NCI-H345 treated with DMSO at 0.1 percent for 48 hours (cell line): ENCODE measurements at regions not wholly inside any gene's neighbourhood (a gene's known extent, or its start where the extent isn't known, plus 50 kb on each side); places are given as distances from the start of the nearest gene placed in this dataset.
A peak's percentile ranks its signal among the peaks of the same experiment; 100 is the strongest.
"Not testable (repeated sequence)": the region's sequence is repeated elsewhere in the genome, so short reads cannot be mapped to it uniquely, and the experiment has no call there.

Experiments used
- DNase-seq: peaks from one replicate; lab custom pipeline; 2025; ENCODE audit not compliant: unreplicated experiment; lab: John Stamatoyannopoulos, UW

DNA sequence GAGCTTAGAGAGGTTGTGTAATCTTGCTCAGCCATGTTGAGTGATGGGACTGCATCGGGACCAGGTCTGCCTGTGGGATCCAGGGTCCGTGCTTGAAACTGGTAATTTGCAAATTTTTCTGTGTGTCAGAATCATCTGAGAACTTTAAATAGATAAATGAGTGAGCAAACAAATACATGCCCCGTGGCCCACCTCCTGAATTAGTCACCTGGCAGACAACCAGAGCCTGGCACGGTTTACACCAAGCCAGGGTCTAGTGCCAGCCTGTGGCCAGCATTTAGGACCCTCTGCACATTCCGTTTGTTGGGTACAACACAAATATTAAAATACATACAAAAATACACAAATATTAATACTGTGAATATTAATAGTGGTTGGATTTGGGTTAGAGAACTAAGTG is 90.6 kb upstream of the STOX2 start:
- DNase-seq = no peak

DNA sequence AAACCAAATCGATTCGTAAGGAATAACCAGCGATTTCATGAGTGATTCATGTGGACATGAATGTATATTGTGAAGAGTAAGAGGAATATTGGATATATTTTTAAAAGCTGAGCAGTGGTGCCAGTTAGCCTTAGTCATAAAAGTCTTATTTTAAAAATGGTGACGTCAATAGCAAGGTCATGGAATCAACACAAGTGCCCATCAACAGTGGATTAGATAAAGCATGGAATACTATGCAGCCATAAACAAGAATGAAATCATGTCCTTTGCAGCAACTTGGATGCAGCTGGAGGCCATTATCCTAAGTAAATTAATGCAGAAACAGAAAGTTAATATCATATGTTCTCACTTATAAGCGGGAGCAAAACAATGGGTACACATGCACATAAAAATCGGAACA is 89.0 kb upstream of the STOX2 start:
- DNase-seq = no peak

DNA sequence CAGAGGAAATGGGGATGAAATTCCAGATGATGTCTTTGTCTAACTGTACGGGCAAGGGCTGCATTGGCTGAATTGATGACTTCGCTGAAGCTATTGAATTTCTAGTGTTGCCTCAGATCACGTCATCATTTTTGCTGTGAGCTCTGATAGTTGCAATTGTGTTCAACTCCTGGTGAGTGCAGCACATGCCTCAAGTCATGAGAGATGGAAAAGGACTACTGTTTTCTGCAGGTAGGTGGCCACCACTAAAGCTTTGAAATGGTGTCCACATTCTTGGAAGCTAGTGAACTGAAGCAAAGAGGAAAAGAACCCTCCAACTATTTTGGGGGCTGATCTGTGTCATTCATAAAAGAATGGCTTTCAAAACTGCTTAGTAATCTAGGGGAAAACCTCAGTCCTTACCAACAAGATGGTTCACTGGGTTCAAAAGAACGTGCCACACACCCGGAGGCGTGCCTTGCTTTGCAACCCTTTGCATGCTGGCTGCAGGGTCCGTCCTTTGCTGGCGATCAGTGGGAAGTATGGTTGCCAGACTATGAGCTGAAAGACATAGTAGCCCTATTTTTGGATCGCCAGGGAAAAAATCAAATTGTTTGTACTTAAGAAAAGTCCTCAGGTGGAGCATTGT is 88.1 kb upstream of the STOX2 start:
- no peak for DNase-seq

DNA sequence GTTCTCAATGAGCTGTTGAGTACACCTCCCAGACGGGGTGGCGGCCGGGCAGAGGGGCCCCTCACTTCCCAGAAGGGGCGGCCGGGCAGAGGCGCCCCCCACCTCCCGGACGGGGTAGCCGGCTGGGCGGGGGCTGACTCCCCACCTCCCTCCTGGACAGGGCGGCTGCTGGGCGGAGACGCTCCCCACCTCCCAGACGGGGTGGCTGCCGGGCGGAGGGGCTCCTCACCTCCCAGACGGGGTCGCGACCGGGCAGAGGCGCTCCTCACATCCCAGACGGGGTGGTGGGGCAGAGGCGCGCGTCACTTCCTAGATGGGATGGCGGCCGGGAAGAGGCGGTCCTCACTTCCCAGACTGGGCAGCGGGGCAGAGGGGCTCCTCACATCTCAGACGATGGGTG is 86.5 kb upstream of the STOX2 start:
- DNase-seq = not testable (repeated sequence)

DNA sequence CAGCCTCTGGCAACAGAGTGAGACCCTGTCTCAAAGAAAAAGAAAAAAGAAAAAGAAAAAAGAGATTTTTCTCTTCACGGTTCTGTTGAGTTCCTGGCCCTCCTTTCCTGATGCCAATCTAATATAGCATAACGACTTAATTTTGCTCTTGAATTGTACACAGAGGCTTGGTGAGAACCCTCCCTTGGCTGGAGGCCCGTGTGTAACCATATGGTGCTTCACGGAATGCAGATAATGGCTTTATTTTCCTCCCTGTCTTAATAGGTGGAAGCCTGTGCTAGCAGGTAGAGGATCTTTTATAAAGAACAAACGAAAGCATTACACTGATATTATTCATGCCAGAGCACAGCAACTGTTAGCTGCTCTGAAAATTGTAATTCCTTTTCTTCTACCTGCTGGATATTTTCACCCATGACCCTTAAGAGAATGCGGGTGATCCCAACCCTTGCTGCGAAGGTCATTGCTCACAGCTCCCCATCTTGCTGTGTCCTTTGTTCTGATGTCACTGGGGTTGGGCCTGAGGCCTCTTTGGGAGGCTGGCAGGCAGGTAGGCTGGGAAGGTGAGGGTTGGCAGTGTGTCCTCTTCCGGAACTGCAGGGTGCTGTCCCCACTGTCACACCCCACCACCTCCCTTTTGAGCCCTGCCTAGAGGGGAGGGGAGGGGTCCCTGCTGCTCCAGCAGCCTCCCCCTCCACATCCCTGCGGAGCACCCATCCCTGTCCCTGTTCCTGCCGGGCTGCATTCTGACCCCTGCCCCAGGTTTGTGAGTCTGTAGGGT is 83.8 kb upstream of the STOX2 start:
- no peak for DNase-seq

DNA sequence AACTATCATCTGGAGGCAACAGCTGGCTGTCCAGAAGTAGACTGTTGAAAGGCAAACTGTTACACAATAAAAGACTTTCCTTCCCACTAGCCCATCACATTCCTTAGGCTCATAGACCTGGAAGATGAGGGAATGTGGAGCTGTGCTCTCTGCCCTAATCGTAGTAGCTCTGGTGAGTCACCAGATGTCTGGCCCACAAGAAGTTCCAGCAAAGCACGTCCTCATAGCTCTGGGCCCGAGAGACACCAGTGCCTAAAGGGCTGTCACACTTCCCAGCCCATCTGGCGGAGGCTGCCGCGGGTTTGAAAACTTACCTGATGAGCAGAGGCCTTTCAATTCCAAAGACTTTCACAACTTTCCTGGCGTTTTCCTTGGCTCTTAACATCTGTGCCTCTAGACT is 81.7 kb upstream of the STOX2 start:
- DNase-seq = no peak

DNA sequence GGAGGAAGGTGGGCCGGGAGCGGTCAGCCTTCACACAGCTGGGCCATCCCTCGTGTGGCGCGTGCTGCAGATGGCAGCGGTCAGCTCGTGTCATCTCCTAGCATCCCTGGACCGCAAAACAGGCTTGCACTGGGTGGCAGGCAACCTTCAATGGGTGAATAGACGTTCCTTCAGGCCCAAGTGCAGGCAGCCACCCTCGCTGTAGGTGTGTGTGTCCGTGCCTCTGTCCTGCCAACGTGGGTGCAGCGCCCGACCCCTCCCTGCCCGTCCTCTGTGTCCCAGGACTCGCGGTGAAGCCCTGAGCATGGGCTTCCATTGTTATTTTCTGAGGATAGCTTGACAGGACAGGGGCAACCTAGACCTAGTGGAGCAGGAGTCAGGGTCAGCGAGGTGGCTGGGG is 79.8 kb upstream of the STOX2 start:
- DNase-seq = no peak

DNA sequence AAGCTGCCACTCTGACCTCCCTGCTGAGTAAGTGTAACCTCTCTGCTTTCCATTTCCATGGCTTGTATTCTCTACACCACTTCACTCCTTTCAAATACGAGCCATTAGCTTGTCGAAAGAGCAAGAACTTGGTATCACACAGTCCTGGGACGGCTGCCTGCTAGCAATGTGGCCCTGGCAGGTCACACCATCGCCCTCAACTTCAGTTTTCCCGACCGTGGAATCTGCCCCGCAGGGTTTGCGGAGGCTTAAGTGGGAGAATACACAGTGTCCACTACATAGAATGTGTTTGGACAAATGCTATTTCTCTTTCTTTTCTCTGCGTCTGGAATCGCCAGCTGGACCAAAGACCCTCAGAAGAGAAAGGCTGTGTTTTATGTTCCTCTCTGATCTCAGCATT is 78.6 kb upstream of the STOX2 start:
- DNase-seq = no peak

DNA sequence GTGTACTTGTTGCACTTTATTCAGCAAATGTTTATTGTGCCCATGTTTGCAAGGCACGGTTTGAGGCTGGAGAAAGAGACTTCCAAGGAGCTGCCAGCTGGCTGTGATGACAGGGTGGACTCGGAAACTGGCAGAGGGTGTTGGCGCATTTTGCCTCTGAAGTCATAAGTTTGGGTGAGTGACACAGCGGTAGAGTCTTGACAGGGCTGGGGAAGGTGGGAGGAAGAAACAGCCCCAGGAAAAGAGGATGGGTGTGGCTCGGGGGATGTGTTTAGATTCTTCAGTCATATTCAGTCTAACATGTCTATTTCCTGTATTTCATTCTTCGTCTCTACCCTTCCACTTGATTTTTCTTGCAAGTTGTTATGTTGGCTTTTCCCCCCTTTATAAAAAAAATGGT is 77.0 kb upstream of the STOX2 start:
- no peak for DNase-seq

DNA sequence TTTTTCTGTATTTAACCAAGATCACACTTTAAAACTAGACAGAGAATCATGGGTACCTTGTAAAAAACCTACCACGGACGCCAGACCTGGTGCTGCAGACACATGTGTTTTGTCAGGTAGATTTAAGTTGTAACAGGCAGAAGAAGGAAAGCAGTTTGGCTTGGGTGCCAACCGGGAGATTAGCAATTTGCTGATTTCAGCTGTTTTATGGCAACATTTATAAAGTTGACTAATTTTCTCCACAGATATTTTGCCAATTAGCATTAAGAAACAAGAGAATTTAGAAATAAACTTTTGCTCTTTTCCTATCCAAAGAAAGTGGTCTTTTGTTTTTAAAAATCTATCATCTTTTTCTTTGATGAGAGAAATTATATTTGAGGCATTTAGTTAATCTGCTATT is 76.3 kb upstream of the STOX2 start:
- DNase-seq = no peak

DNA sequence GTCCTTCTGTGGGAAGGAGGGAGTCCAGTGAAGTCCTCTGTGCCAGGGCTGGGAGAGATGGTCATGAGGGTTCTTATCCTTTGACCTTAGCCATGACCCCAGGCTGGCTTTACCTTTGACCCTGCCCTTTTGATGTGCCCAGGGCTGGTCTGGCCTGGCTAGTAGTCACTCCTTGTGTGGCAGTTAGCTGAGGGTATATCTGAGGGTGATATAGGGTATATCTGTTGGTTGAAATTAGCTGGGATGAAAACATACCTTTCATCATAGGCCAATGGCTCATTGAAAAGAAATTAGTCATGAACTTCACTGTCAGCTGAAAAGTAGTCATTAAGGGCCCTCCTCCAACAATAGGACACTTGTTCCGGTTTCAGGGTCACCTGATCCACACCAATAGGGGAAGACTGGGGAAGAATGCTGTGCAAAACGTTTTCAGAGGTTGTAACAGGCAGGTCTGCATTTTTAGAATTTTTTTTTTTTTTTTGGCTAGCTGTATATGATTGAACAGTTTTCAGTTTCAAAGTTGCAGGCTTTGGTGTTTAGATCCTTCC is 74.6 kb upstream of the STOX2 start:
- DNase-seq = no peak

DNA sequence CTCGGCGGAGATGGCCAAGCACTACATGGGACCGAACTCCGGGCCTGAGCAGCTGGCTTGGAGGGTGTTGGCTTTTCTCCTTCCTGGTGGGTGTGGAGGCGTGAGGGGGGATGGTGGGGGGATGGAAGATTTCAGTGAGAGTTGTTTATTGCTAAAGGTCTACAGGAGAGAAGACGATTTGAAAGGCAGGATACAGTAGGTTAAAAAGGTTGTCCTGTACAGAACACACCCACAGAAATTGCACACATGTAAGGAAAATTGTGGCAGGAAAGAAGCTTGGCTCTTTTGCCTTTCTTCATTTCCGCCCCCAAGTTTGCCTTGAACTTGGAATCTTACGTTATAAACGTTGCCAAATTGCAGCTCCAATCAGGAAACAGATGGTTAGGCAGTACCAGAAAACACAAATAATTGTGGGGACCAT is 74.1 kb upstream of the STOX2 start:
- DNase-seq = no peak

DNA sequence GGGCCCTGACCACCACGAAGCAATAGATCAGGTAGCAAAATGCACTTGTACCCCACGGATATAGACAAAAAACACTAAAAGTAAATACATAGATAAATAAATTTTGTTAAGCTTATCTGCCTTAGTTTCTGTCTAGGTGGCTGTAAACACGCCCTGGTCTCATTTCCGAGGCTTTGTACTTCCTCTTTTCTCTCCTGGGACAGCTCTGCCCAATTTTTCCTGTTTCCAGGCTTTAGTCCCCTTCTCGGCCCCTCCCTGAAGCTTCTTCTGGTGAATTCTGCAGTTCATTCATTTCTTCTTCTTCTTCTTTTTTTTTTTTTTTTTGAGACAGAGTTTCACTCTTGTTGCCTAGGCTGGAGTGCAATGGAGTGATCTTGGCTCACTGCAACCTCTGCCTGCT is 73.4 kb upstream of the STOX2 start:
- DNase-seq = no peak

DNA sequence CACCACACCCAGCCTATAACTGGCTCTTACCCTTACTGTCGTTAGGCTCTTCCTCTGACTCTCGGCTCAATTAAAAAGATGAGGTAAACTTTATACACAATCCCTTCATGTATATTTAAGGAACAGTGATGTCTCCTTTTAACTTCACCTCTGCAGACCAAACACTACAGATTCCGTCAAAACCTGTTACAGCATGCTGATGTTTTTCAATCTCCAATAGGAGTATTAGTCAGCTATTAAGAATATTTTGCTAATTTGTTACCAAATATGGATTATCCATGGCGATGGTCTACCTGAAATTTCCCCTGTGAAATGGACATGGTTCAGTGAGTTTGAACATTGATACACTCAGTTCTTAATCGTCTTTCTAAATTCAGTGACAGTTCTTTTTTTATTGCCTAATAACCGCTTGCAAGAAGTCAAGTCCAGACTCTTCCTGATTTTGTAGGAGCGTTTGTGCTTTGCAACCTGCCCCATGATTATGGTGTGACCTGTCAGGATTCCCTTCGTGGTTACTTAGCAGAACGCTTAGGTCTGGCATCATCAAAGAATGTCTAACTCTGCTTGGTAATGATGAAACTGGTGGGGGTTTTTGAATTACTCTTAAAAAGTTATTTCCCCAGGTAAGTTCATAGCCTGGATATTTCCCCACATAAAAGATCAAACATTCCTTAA is 72.2 kb upstream of the STOX2 start:
- no peak for DNase-seq

DNA sequence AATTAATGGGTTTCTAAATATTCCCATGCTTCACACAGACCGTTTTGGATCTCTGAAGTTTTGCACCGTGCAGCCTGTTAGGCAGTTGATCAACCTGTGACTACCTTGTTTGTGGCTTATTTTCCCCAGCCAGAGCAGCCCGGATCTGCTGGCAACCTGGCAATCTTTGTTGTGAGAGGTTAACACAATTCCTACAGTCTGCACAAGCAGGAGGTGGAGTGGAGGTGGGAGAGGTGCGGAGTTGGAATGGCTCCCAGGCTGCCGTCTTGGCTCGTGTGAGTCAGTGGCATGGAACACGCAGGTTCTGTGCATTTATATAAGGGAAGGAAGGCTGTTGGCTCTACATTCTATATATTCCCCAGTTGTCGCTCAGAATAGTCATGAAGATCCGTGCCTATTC is 70.9 kb upstream of the STOX2 start:
- DNase-seq = no peak

DNA sequence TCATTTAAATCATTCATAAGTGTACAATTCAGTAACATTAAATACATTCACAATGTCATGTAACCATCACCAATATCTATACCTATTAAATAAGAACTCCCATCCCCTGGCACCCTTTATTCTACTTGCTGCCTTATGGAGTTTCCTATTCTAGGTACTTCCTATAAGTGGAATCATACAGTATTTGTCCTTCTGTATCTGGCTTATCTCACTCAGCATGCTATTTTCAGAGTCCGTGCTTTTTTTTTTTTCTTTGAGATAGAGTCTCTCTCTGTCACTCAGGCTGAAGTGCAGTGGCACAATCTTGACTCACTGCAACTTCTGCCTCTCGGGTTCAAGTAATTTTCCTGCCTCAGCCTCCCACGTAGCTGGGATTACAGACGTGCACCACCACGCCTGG is 67.9 kb upstream of the STOX2 start:
- DNase-seq = no peak

DNA sequence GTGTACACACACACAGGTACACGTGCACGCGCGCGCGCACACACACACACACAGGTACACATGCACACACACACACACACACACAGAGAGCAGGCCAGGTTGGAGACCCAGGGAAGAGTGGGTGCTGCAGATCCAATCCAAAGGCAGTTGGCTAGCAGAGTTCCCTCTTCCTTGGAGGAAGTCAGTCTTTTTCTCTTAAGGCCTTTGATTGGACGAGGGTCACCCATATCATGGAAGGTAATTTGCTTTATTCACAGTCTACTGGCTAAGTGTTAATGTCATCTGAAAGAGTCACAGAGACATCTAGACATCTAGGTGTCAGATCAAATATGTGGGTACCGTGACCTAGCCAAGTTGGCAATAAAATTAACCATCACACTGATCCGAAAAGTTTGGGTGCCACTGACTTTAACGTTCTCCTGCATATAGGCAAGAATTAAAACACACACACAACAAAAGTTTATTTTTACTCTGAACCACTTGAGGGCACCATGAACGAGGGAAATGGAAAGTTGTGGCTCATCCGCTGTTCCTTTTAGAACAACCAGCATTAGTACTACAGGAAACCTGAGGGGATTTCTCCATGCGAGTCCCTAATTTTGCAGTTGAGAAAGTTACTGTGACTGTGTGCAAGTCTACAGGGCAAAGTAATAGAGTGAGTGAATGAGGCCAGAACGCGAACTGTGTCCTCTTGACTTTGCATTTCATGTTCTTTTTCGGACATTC is 66.0 kb upstream of the STOX2 start:
- no peak for DNase-seq

DNA sequence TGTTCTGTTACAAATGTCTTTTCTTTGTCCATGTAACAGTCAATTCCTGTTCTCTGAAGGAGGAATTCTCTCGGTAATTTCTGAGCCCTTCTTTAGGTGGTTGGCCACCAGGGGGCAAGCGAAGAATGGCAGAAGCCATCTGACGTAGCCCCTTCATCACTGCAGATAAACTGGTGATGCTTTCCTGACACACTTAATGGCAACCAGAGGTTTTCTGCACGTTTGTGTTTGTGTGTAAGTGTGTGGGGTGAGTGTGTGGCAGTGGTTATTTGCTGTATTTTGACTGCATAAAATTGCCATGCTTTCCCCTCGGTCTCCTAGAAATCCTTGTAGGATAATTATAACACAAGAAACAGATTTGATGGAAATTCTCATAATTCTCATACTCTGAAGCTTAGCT is 64.8 kb upstream of the STOX2 start:
- peak; percentile 41 for DNase-seq

DNA sequence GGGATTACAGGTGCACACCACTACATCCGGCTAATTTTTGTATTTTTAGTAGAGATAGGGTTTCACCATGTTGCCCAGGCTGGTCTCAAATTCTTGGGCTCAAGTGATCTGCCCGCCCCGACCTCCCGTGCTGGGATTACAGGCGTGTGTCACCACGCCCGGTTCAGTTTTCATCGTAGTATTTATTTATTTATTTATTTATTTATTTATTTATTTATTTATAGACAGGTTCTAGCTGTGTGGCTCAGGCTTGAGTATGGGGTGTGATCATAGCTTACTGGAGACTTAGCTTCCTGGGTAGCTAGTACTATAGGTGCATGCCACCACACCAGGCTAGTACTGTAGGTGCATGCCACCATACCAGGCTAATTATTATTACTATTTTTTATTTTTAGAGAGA is 64.1 kb upstream of the STOX2 start:
- no peak for DNase-seq

DNA sequence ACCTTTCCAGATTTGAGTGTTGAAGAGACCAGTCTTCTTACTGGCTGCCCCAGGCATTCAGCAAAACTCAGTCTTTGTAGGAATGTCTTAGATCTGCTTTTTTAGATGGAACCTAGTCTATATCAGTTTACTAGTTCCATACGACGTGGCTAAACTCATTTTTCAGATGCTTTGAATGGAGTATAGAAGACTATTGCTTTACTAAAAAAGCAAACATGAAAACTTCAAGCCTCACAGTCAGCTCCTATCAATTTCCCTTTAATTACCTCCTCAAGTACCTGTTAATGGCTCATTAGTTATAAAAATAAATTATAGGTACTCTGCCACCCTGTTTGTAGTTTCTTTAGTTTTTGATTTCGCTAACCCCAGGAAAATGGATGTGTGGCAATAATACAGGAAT is 63.0 kb upstream of the STOX2 start:
- DNase-seq = no peak

DNA sequence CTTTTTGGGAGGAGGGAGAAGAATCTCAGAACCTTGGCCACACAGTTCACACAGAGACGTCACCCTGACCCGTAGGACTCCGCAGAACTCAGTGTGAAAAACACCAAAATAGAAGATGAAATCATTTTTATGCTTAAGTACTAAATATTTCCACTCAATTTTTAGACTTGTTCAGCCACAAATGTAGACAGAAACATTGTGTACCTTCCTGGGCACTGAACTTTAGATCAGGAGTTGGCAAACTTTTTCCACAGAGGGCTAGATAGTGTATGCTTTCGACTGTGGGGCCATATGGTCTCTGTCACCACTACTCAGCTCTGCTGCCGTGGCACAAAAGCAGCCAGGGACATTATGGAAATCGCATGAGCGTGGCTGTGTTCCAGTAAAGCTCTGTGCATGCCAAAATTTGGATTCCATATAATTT is 61.8 kb upstream of the STOX2 start:
- no peak for DNase-seq
